Endothelial cell of umbilical vein (primary cell): ENCODE measurements at regions not wholly inside any gene's neighbourhood (a gene's known extent, or its start where the extent isn't known, plus 50 kb on each side); places are given as distances from the start of the nearest gene placed in this dataset.

Source experiments
- BruUV-seq: library from RNA; stranded (reverse); fragments of 400-500 nt; replicated peaks from 2 replicates; lab custom pipeline; 2021; lab: Mats Ljungman, UMichigan
- CTCF ChIA-PET: fragments of 300-600, 350-600 bp; sonication (Branson Sonifier 250); formaldehyde crosslinking; loops from one replicate; lab custom pipeline; 2021; ENCODE audit warnings: antibody characterized with exemption, inconsistent platforms; lab: Charles Lee
- POLR2A ChIA-PET: fragments of 300-600, 350-600 bp; sonication (Branson Sonifier 250); formaldehyde crosslinking; loops from one replicate; lab custom pipeline; 2021; ENCODE audit warnings: antibody characterized with exemption, inconsistent platforms; lab: Charles Lee
- DNase-seq: peaks from one replicate; pipeline ENCODE4 v3.0.0-alpha.2; 2011; ENCODE audit warnings: low read depth, low spot score
- FAIRE-seq: peaks from 2 replicates; lab custom pipeline; 2011; peaks lifted over from hg19 to GRCh38; lab: Jason Lieb, UNC
- H2AFZ ChIP-seq: 2 replicates; pipeline ENCODE4 v1.6.0; 2012; ENCODE audit warnings: low read depth, low read length, control low read depth, inconsistent platforms
- H3K27ac ChIP-seq: 2 replicates; pipeline ENCODE4 v1.5.1; 2011; ENCODE audit warnings: low read depth, mild to moderate bottlenecking, control low read depth, low read length, moderate library complexity; ENCODE audit not compliant: insufficient read depth
- H3K27me3 ChIP-seq, 2 experiments: 2 replicates each; pipeline versions ENCODE4 v1.6.0 to v1.6.1; 2011; ENCODE audit warnings: low read length in 2 of 2, mixed read lengths in 1 of 2; ENCODE audit not compliant: control insufficient read depth in 2 of 2, insufficient read depth in 2 of 2
- H3K36me3 ChIP-seq, 2 experiments: 2 replicates in 1 of 2; 3 replicates in 1 of 2; pipeline ENCODE4 v1.5.1; 2011; ENCODE audit warnings: low read length in 2 of 2, mild to moderate bottlenecking in 1 of 2, moderate library complexity in 1 of 2; ENCODE audit not compliant: control insufficient read depth in 2 of 2, insufficient read depth in 2 of 2; ENCODE audit errors: extremely low read depth in 1 of 2
- H3K4me1 ChIP-seq: 3 replicates; pipeline ENCODE4 v1.5.1; 2011; ENCODE audit warnings: mild to moderate bottlenecking, low read length; ENCODE audit not compliant: control insufficient read depth, insufficient read depth; ENCODE audit errors: extremely low read depth
- H3K4me2 ChIP-seq: 2 replicates; pipeline ENCODE4 v1.6.1; 2011; ENCODE audit warnings: low read length, control low read depth, mixed read lengths; ENCODE audit not compliant: insufficient read depth
- H3K4me3 ChIP-seq, 3 experiments: fragments of 200-600 bp in 1 of 3; sonication (generic), shearing (Covaris generic) in 1 of 3; replicated peaks in 1 of 3; 2 replicates each; pipeline ENCODE4 v1.5.1; 2011 to 2016; ENCODE audit warnings: control low read depth in 3 of 3, low read length in 3 of 3, mild to moderate bottlenecking in 2 of 3, inconsistent platforms in 1 of 3, low read depth in 1 of 3, moderate library complexity in 1 of 3; ENCODE audit not compliant: insufficient read depth in 1 of 3
- H3K79me2 ChIP-seq: 2 replicates; pipeline ENCODE4 v1.6.0; 2012; ENCODE audit warnings: low read length, inconsistent platforms; ENCODE audit not compliant: control insufficient read depth, insufficient read depth
- H3K9ac ChIP-seq: replicated peaks from 2 replicates; pipeline ENCODE3; 2011; ENCODE audit warnings: low read length, control low read depth; ENCODE audit not compliant: insufficient read depth; ENCODE audit errors: extremely low read depth
- H3K9me1 ChIP-seq: replicated peaks from 3 replicates; pipeline ENCODE4 v1.6.0; 2011; ENCODE audit warnings: mild to moderate bottlenecking, low read length; ENCODE audit not compliant: control insufficient read depth, insufficient read depth; ENCODE audit errors: extremely low read depth
- H3K9me3 ChIP-seq: replicated peaks from 2 replicates; pipeline ENCODE4 v1.5.1; 2012; ENCODE audit warnings: low read length, inconsistent platforms; ENCODE audit not compliant: control insufficient read depth, insufficient read depth
- H4K20me1 ChIP-seq: replicated peaks from 2 replicates; pipeline ENCODE3; 2011; ENCODE audit warnings: mild to moderate bottlenecking, low read length; ENCODE audit not compliant: control insufficient read depth, insufficient read depth; ENCODE audit errors: extremely low read depth
- EZH2 ChIP-seq: IDR thresholded peaks from 2 replicates; pipeline ENCODE4 v1.6.1; 2012; ENCODE audit warnings: borderline replicate concordance, low read depth, mild to moderate bottlenecking, moderate library complexity, low read length, inconsistent platforms; ENCODE audit not compliant: severe bottlenecking
- FOS ChIP-seq: IDR thresholded peaks from 2 replicates; pipeline ENCODE4 v1.6.1; 2011; ENCODE audit warnings: mild to moderate bottlenecking, low read length, moderate library complexity, borderline replicate concordance; ENCODE audit not compliant: insufficient read depth
- GATA2 ChIP-seq: IDR thresholded peaks from 2 replicates; pipeline ENCODE4 v1.7.0; 2011; ENCODE audit warnings: low read depth, mild to moderate bottlenecking, moderate library complexity, mixed read lengths, low read length; ENCODE audit not compliant: insufficient read length, insufficient read depth
- JUN ChIP-seq: IDR thresholded peaks from 2 replicates; pipeline ENCODE4 v1.6.1; 2011; ENCODE audit warnings: borderline replicate concordance, low read depth; ENCODE audit not compliant: insufficient read length, insufficient read depth
- MYC ChIP-seq: IDR thresholded peaks from one replicate; pipeline ENCODE4 v1.6.1; 2011; ENCODE audit warnings: mild to moderate bottlenecking, low read depth, low read length
- POLR2A ChIP-seq: IDR thresholded peaks from 2 replicates; pipeline ENCODE4 v1.6.1; 2012; ENCODE audit warnings: low read depth, mild to moderate bottlenecking, control low read depth, low read length
- POLR2AphosphoS5 ChIP-seq: IDR thresholded peaks from 2 replicates; pipeline ENCODE4 v1.6.1; 2012; ENCODE audit warnings: low read depth, mild to moderate bottlenecking, control low read depth, low read length, moderate library complexity; ENCODE audit not compliant: insufficient read depth
- dilution Hi-C: fragments of 300-500 bp; cut with MboI; formaldehyde crosslinking; loops from one replicate; pipeline ENCODE4 v1.15.0; 2019; ENCODE audit warnings: low sequenced_read_pairs; ENCODE audit not compliant: extremely low pct_ligation_motif_present
- intact Hi-C: fragments of 100-400 bp; cut with micrococcal nuclease; formaldehyde crosslinking; loops from one replicate; pipeline ENCODE4 v1.10.0; 2022
- TF ChIP-seq, protein P1 (sequence below), 2 donors: IDR thresholded peaks; 1 replicate in 1 of 2; 2 replicates in 1 of 2; pipeline ENCODE4 v1.5.1; 2011; ENCODE audit warnings: low read length in 2 of 2, mild to moderate bottlenecking in 2 of 2, moderate library complexity in 2 of 2, control low read depth in 1 of 2, inconsistent platforms in 1 of 2, low read depth in 1 of 2; ENCODE audit not compliant: insufficient read depth in 1 of 2; ENCODE audit errors: extremely low read depth in 1 of 2
- TF ChIP-seq, protein P2 (sequence below): IDR thresholded peaks from 2 replicates; pipeline ENCODE4 v1.6.1; 2011; ENCODE audit not compliant: insufficient read depth, insufficient read length

DNA sequence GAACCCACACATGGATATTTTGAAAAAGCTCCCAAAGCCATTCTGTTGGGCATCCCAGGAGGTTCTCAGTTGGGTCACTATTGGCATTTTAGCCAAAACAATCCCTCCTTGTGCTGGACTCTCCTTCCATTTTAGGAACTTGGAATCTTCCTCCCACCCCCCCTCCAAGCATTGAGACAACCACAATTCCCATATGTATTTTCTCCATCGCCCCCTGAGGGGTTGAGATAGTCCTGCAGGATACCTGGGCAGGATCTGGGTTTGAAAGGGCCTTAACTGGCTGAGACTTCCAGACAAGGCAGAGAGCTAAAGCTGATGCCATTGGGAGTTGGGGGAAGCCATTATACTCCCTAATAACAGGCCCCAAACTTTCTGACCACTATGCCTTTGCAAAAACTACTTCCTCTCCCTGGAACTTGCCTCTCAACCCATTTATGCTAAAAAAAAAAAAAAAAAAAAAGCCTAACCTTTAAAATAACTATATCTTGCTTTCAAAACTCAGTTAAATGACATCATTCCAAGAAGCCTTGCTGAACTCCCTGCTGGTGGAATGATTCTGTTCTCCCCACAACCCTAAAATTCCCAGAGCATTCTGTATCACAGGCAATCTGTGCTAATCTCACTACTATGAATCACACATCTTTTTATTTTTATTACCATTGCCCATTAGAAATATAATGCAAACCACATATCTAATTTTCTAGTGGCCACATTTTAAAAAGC is 77.5 kb upstream of the PDE1C start:
- H2AFZ ChIP-seq: no peak overlapping the region
- no TSS peak for BruUV-seq
- no peaks in the 10 kb centered on the region for H3K36me3 ChIP-seq
- H4K20me1 ChIP-seq: no peaks in the 10 kb centered on the region
- FAIRE-seq (no peak), DNase-seq (no peak)
- H3K9ac ChIP-seq: no peak overlapping the region
- no peaks in the 10 kb centered on the region for H3K79me2 ChIP-seq
- H3K4me1 ChIP-seq: no peaks in the 10 kb centered on the region
- H3K4me3 ChIP-seq: no peak overlapping the region
- intact Hi-C loops: no loop called here
- dilution Hi-C loops: no loop called here
- POLR2A ChIA-PET: no interaction called here
- no peaks in the 10 kb centered on the region for H3K9me1 ChIP-seq
- H3K27ac ChIP-seq: no peak overlapping the region
- no peak for TF ChIP-seq POLR2A
- no peak overlapping the region for H3K4me2 ChIP-seq
- CTCF ChIA-PET: interaction anchor here (1.0 kb wide), 1 partner anchor 17 kb away, joined by 4 read pairs; no protein-coding TSS in a partner anchor
- H3K27me3 ChIP-seq: peaks cover 5 to 6% of the 10 kb centered on the region in 2 experiments
- H3K9me3 ChIP-seq: no peaks in the 10 kb centered on the region

DNA sequence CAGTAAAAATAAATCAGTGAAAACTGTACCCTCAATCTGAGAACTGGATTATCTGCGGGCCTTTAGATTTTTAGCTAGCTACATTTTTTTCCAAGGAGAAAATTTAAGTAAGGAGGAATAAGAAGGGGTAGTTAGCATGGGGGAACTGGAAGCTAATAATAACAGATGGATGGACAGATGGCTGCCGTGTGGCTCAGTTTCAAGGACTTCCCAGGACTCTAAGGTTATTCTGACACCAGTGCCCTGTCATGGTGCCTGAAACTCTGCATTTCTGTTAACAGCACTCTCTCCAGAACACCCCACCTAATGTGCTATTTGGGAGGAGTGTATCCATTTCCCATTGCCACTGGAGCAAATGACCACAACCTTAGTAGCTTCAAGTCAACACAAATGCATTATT is 75.7 kb upstream of the PDE1C start:
- ChIA-PET CTCF (interaction anchor here (1.7 kb wide), 1 partner anchor 19 kb away, joined by 6 read pairs; no protein-coding TSS in a partner anchor), POLR2A (no interaction called here)
- dilution Hi-C loops: no loop called here
- no peak overlapping the region for H2AFZ ChIP-seq
- no peaks in the 10 kb centered on the region for H3K9me3 ChIP-seq
- TF ChIP-seq, protein P1, sequence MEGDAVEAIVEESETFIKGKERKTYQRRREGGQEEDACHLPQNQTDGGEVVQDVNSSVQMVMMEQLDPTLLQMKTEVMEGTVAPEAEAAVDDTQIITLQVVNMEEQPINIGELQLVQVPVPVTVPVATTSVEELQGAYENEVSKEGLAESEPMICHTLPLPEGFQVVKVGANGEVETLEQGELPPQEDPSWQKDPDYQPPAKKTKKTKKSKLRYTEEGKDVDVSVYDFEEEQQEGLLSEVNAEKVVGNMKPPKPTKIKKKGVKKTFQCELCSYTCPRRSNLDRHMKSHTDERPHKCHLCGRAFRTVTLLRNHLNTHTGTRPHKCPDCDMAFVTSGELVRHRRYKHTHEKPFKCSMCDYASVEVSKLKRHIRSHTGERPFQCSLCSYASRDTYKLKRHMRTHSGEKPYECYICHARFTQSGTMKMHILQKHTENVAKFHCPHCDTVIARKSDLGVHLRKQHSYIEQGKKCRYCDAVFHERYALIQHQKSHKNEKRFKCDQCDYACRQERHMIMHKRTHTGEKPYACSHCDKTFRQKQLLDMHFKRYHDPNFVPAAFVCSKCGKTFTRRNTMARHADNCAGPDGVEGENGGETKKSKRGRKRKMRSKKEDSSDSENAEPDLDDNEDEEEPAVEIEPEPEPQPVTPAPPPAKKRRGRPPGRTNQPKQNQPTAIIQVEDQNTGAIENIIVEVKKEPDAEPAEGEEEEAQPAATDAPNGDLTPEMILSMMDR (IDR thresholded peaks at IDR 0.05; ENCODE audit: extremely low read depth in 1 of 2, insufficient read depth in 1 of 2, low read depth in 1 of 2, low read length in 2 of 2): no peak
- TF ChIP-seq GATA2 (no peak), EZH2 (no peak), POLR2AphosphoS5 (no peak), MYC (no peak), JUN (no peak), FOS (no peak), POLR2A (no peak)
- TF ChIP-seq, protein P2, sequence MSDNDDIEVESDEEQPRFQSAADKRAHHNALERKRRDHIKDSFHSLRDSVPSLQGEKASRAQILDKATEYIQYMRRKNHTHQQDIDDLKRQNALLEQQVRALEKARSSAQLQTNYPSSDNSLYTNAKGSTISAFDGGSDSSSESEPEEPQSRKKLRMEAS: no peak
- BruUV-seq: no TSS peak
- intact Hi-C loops: no loop called here
- no peaks in the 10 kb centered on the region for H4K20me1 ChIP-seq
- no peak for DNase-seq
- H3K9me1 ChIP-seq: no peaks in the 10 kb centered on the region
- H3K4me3 ChIP-seq: no peak overlapping the region
- peaks cover 5 to 6% of the 10 kb centered on the region in 2 experiments for H3K27me3 ChIP-seq
- H3K4me2 ChIP-seq: no peak overlapping the region
- no peak for FAIRE-seq
- no peaks in the 10 kb centered on the region for H3K36me3 ChIP-seq
- H3K9ac ChIP-seq: no peak overlapping the region
- no peaks in the 10 kb centered on the region for H3K4me1 ChIP-seq
- no peaks in the 10 kb centered on the region for H3K79me2 ChIP-seq
- H3K27ac ChIP-seq: no peak overlapping the region
